ENCODE measurements at regions not wholly inside any gene's neighbourhood (a gene's known extent, or its start where the extent isn't known, plus 50 kb on each side); places are given as distances from the start of the nearest gene placed in this dataset.

DNA sequence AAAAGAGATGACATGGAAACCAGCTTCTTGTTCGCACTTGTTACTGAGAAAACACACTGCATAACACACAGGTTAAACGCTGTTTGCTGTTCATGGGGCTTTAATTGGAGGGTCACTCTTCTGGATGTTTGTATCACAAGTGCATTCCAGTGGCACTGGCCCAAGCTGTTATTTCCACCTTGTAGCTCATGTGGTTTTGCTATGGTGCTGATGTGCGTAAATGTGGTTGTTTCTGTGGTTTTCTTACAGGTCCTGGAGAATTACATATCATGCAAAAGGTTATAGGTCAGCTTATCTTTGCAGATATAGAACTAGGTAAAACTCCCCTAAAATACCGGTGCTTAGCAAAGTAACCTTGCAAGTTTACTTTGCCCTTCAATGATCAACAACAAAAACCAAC lies 89.3 kb upstream of the AHI1 start:
- DNase-seq (ENCODE audit: extremely low spot score), result no peak
- TF ChIP-seq FOXM1 (IDR thresholded peaks at IDR 0.05; ENCODE audit: borderline replicate concordance) (no peak), CTBP1 (IDR thresholded peaks at IDR 0.05; ENCODE audit: borderline replicate concordance) (no peak)
- ChIA-PET POLR2A (no interaction called here), CTCF (no interaction called here)

DNA sequence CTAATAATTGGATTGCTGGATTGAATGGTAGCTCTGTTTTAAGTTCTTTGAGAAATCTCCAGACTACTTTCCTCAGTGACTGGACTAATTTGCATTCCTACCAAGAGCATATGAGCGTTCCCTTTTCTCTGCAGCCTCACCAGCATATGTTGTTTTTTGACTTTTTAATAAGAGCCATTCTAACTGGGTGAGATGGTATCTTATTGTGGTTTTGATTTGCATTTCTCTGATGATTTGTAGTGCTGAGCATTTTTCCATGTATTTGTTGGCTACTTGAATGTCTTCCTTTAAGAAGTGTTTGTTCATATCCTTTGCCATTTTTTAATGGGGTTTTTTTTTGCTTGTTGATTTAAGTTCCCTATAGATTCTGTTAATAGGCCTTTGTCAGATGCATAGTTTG lies 94.7 kb upstream of the AHI1 start:
- DNase-seq (ENCODE audit: extremely low spot score), result no peak
- TF ChIP-seq FOXM1 (IDR thresholded peaks at IDR 0.05; ENCODE audit: borderline replicate concordance) (no peak), FOXA1 (IDR thresholded peaks at IDR 0.05) (no peak), NFRKB (IDR thresholded peaks at IDR 0.05) (no peak), FOXK2 (IDR thresholded peaks at IDR 0.05) (no peak), LEF1 (IDR thresholded peaks at IDR 0.05; ENCODE audit: borderline replicate concordance) (no peak), TARDBP (IDR thresholded peaks at IDR 0.05) (no peak), HDGF (IDR thresholded peaks at IDR 0.05; ENCODE audit: borderline replicate concordance) (no peak), SP1 (IDR thresholded peaks at IDR 0.05) (no peak)
- TF ChIP-seq, protein P1, sequence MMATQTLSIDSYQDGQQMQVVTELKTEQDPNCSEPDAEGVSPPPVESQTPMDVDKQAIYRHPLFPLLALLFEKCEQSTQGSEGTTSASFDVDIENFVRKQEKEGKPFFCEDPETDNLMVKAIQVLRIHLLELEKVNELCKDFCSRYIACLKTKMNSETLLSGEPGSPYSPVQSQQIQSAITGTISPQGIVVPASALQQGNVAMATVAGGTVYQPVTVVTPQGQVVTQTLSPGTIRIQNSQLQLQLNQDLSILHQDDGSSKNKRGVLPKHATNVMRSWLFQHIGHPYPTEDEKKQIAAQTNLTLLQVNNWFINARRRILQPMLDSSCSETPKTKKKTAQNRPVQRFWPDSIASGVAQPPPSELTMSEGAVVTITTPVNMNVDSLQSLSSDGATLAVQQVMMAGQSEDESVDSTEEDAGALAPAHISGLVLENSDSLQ (IDR thresholded peaks at IDR 0.05), result no peak
- CTCF ChIA-PET, result no interaction called here
- POLR2A ChIA-PET, result no interaction called here

DNA sequence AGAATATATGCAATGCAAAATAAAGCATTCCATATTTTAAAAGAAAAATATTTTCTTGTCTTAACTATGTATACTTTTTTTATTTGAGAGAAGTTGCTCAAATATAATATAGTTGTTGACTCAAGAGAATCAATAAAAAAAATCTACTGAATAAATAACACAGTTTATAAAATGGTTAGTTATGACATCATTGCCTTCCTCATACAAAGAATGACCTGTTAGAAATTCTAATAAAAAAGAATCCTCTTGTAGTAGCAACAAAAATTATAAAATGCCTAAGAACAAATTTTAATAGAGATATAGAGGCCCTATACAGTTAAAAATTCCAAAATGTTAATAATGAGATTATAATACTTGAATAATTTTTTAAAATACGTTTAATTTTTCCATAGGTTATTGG lies 96.5 kb upstream of the AHI1 start:
- CTCF ChIA-PET, result no interaction called here
- POLR2A ChIA-PET, result no interaction called here
- TF ChIP-seq FOXA1 (IDR thresholded peaks at IDR 0.05), result no peak
- no peak for TF ChIP-seq ZNF384 (IDR thresholded peaks at IDR 0.05)
- TF ChIP-seq TARDBP (IDR thresholded peaks at IDR 0.05), result no peak
- TF ChIP-seq SP1 (IDR thresholded peaks at IDR 0.05), result no peak
- TF ChIP-seq LEF1 (IDR thresholded peaks at IDR 0.05; ENCODE audit: borderline replicate concordance), result no peak
- no peak for TF ChIP-seq FOXM1 (IDR thresholded peaks at IDR 0.05; ENCODE audit: borderline replicate concordance)
- TF ChIP-seq L3MBTL2 (conservative IDR thresholded peaks at IDR 0.05), result no peak
- TF ChIP-seq NFRKB (IDR thresholded peaks at IDR 0.05), result no peak
- no peak for DNase-seq (ENCODE audit: extremely low spot score)

DNA sequence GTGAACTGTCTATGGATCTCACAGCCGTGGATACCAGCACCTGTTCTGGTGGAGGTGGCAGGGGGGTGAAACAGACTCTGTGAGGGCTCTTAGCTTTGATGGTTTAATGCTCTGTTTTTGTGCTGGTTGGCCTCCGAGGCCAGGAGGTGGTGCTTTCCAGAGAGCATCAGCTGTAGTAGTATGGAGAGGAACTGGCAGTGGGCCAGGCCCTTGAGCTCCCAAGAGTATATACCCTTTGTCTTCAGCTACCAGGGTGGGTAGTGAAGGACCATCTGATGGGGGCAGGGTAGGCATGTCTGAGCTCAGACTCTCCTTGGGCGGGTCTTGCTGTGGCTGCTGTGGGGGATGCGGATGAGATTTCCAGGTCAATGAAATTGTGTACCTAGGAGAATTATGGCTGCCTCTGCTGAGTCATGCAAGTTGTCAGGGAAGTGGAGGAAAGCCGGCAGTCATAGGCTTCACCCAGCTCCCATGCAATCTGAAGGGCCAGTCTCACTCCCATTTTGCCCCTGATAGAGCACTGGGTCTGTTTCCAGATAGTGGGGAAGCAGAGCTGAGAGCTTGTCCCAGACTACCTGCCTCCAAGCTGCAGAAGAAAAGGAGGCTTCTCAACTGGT lies 102.7 kb upstream of the AHI1 start:
- ChIA-PET CTCF (no interaction called here), POLR2A (no interaction called here)
- TF ChIP-seq ARNT (IDR thresholded peaks at IDR 0.05) (no peak), ELF4 (IDR thresholded peaks at IDR 0.05) (no peak), SP1 (IDR thresholded peaks at IDR 0.05) (no peak), HDGF (IDR thresholded peaks at IDR 0.05; ENCODE audit: borderline replicate concordance) (no peak), FOXM1 (IDR thresholded peaks at IDR 0.05; ENCODE audit: borderline replicate concordance) (no peak)
- DNase-seq (ENCODE audit: extremely low spot score), result no peak

DNA sequence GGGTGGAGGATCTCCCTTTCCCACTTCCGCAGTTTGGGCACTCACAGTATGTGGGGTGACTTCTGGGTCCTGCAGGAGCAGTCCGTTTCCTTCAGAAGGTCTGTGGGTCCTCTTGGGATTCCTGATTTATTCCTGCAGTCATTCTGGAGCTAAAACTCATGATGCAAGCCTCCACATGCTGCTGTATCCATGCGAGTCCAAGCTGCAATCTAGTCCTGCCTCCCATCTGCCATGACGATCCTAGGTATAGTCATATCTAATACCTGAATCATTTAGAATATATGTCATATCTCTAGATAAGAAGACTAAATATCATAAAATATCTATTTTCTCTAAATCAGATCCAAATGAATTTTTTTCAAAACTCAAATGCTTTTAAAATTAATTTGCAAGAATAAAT lies 103.4 kb upstream of the AHI1 start:
- no peak for DNase-seq (ENCODE audit: extremely low spot score)
- ChIA-PET CTCF (no interaction called here), POLR2A (no interaction called here)
- TF ChIP-seq FOXM1 (IDR thresholded peaks at IDR 0.05; ENCODE audit: borderline replicate concordance) (no peak), ELF4 (IDR thresholded peaks at IDR 0.05) (no peak), SP1 (IDR thresholded peaks at IDR 0.05) (no peak), L3MBTL2 (conservative IDR thresholded peaks at IDR 0.05) (no peak), NFRKB (IDR thresholded peaks at IDR 0.05) (no peak), LEF1 (IDR thresholded peaks at IDR 0.05; ENCODE audit: borderline replicate concordance) (no peak), FOXA1 (IDR thresholded peaks at IDR 0.05) (no peak), ARNT (IDR thresholded peaks at IDR 0.05) (no peak), TARDBP (IDR thresholded peaks at IDR 0.05) (no peak), BHLHE40 (IDR thresholded peaks at IDR 0.05; ENCODE audit: borderline replicate concordance) (no peak), CTBP1 (IDR thresholded peaks at IDR 0.05; ENCODE audit: borderline replicate concordance) (no peak), HDGF (IDR thresholded peaks at IDR 0.05; ENCODE audit: borderline replicate concordance) (no peak), FOXK2 (IDR thresholded peaks at IDR 0.05) (no peak), ZNF384 (IDR thresholded peaks at IDR 0.05) (no peak), SUZ12 (IDR thresholded peaks at IDR 0.05) (no peak)
- TF ChIP-seq, protein P1 (IDR thresholded peaks at IDR 0.05), result no peak

DNA sequence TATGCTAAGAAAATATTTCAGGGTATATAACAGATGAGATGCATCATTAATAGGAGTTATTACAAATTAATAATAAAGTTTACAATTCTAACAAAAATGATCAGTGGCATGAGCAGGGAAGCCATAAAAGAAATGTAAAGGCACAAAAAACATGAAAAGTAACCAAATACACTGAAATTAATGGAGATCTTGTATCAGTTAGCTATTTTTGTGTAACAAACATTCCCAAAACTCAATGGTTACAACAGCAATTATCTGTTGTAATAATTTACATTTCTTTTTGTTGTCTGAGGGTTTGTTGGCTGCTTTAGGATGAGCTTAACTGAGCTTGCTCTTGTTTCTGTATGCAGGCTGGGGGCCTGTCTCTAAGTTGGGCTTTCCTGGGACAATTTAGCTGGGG lies 104.3 kb upstream of the AHI1 start:
- no peak for TF ChIP-seq FOXA1 (IDR thresholded peaks at IDR 0.05)
- TF ChIP-seq SUZ12 (IDR thresholded peaks at IDR 0.05), result no peak
- TF ChIP-seq L3MBTL2 (conservative IDR thresholded peaks at IDR 0.05), result no peak
- TF ChIP-seq FOXM1 (IDR thresholded peaks at IDR 0.05; ENCODE audit: borderline replicate concordance), result no peak
- TF ChIP-seq ARNT (IDR thresholded peaks at IDR 0.05), result no peak
- no peak for TF ChIP-seq FOXK2 (IDR thresholded peaks at IDR 0.05)
- no peak for TF ChIP-seq HDGF (IDR thresholded peaks at IDR 0.05; ENCODE audit: borderline replicate concordance)
- TF ChIP-seq BHLHE40 (IDR thresholded peaks at IDR 0.05; ENCODE audit: borderline replicate concordance), result no peak
- TF ChIP-seq ELF4 (IDR thresholded peaks at IDR 0.05), result no peak
- TF ChIP-seq, protein P1 (IDR thresholded peaks at IDR 0.05), result no peak
- no peak for TF ChIP-seq SP1 (IDR thresholded peaks at IDR 0.05)
- no peak for TF ChIP-seq ZNF384 (IDR thresholded peaks at IDR 0.05)
- TF ChIP-seq NFRKB (IDR thresholded peaks at IDR 0.05), result no peak
- no peak for DNase-seq (ENCODE audit: extremely low spot score)
- POLR2A ChIA-PET, result no interaction called here
- CTCF ChIA-PET, result no interaction called here

DNA sequence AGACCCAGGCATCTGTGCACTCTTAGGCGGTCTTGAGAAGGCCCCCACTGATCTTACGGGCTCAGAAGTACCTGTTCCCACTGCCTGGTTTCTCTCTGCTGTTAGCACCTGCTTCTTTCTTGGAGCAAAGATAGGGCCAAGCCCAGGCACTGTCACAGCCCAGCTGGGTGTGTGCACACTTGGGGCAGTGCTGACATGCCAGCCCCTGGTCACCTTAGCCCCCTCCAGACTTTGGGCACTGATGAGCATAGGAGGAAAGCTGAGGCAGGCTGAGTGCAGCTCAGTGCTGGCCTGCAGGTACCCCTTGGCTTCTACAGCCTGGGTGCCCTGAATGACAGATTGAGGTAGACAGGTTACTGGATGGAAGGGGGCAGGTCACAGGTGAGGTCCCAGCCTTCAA lies 105.7 kb upstream of the AHI1 start:
- POLR2A ChIA-PET, result no interaction called here
- CTCF ChIA-PET, result no interaction called here
- TF ChIP-seq BHLHE40 (IDR thresholded peaks at IDR 0.05; ENCODE audit: borderline replicate concordance), result no peak
- no peak for TF ChIP-seq L3MBTL2 (conservative IDR thresholded peaks at IDR 0.05)
- TF ChIP-seq FOXA1 (IDR thresholded peaks at IDR 0.05), result no peak
- TF ChIP-seq SUZ12 (IDR thresholded peaks at IDR 0.05), result no peak
- TF ChIP-seq ZNF384 (IDR thresholded peaks at IDR 0.05), result no peak
- no peak for DNase-seq (ENCODE audit: extremely low spot score)

Data from HEK293T (cell line).